ENCODE measurements at regions not wholly inside any gene's neighbourhood (a gene's known extent, or its start where the extent isn't known, plus 50 kb on each side); places are given as distances from the start of the nearest gene placed in this dataset.

GRCh38 chr5:2633992-2634391, 117.5 kb downstream of the IRX2 start:
- Histone ChIP-seq H3K4me3 (ENCODE audit: insufficient read depth, low read depth, low read length, poor library complexity, severe bottlenecking) (no peak overlapping the region), H3K36me3 (ENCODE audit: control insufficient read depth, insufficient read depth, low read length) (no peaks in the 10 kb centered on the region), H3K27me3 (replicated peaks; ENCODE audit: control insufficient read depth, insufficient read depth, low read length, poor library complexity, severe bottlenecking) (no peaks in the 10 kb centered on the region), H3K9me3 (ENCODE audit: control insufficient read depth, low read length) (no peaks in the 10 kb centered on the region), H3K4me1 (ENCODE audit: control insufficient read depth, insufficient read depth, low read length, poor library complexity, severe bottlenecking) (no peaks in the 10 kb centered on the region), H3K27ac (ENCODE audit: insufficient read depth, low read length, poor library complexity, severe bottlenecking) (no peak overlapping the region)
- DNase-seq: no peak

GRCh38 chr5:2631758-2632157, 119.7 kb downstream of the IRX2 start:
- H3K9me3 ChIP-seq (ENCODE audit: control insufficient read depth, low read length): no peaks in the 10 kb centered on the region
- DNase-seq: no peak
- no peaks in the 10 kb centered on the region for H3K27me3 ChIP-seq (replicated peaks; ENCODE audit: control insufficient read depth, insufficient read depth, low read length, poor library complexity, severe bottlenecking)
- no peaks in the 10 kb centered on the region for H3K36me3 ChIP-seq (ENCODE audit: control insufficient read depth, insufficient read depth, low read length)
- H3K27ac ChIP-seq (ENCODE audit: insufficient read depth, low read length, poor library complexity, severe bottlenecking): no peak overlapping the region
- H3K4me1 ChIP-seq (ENCODE audit: control insufficient read depth, insufficient read depth, low read length, poor library complexity, severe bottlenecking): no peaks in the 10 kb centered on the region
- H3K4me3 ChIP-seq (ENCODE audit: insufficient read depth, low read depth, low read length, poor library complexity, severe bottlenecking): no peak overlapping the region

GRCh38 chr5:2629045-2629444, 122.4 kb downstream of the IRX2 start:
- Histone ChIP-seq H3K4me3 (ENCODE audit: insufficient read depth, low read depth, low read length, poor library complexity, severe bottlenecking) (no peak overlapping the region), H3K9me3 (ENCODE audit: control insufficient read depth, low read length) (no peaks in the 10 kb centered on the region), H3K27ac (ENCODE audit: insufficient read depth, low read length, poor library complexity, severe bottlenecking) (no peak overlapping the region), H3K36me3 (ENCODE audit: control insufficient read depth, insufficient read depth, low read length) (no peaks in the 10 kb centered on the region), H3K4me1 (ENCODE audit: control insufficient read depth, insufficient read depth, low read length, poor library complexity, severe bottlenecking) (no peaks in the 10 kb centered on the region), H3K27me3 (replicated peaks; ENCODE audit: control insufficient read depth, insufficient read depth, low read length, poor library complexity, severe bottlenecking) (no peaks in the 10 kb centered on the region)
- DNase-seq: no peak

- no peaks in the 10 kb centered on the region for H3K4me1 ChIP-seq (ENCODE audit: control insufficient read depth, insufficient read depth, low read length, poor library complexity, severe bottlenecking)
- H3K27me3 ChIP-seq (replicated peaks; ENCODE audit: control insufficient read depth, insufficient read depth, low read length, poor library complexity, severe bottlenecking): no peaks in the 10 kb centered on the region
These were observed 123.6 kb downstream of the IRX2 start for GRCh38 chr5:2627867-2628266.

GRCh38 chr5:2626572-2626971, 124.9 kb downstream of the IRX2 start:
- Histone ChIP-seq H3K27ac (ENCODE audit: insufficient read depth, low read length, poor library complexity, severe bottlenecking) (no peak overlapping the region), H3K9me3 (ENCODE audit: control insufficient read depth, low read length) (no peaks in the 10 kb centered on the region), H3K4me3 (ENCODE audit: insufficient read depth, low read depth, low read length, poor library complexity, severe bottlenecking) (no peak overlapping the region), H3K27me3 (replicated peaks; ENCODE audit: control insufficient read depth, insufficient read depth, low read length, poor library complexity, severe bottlenecking) (no peaks in the 10 kb centered on the region), H3K36me3 (ENCODE audit: control insufficient read depth, insufficient read depth, low read length) (no peaks in the 10 kb centered on the region), H3K4me1 (ENCODE audit: control insufficient read depth, insufficient read depth, low read length, poor library complexity, severe bottlenecking) (no peaks in the 10 kb centered on the region)
- no peak for DNase-seq

More at GRCh38 chr5:2627867-2628266, 123.6 kb downstream of the IRX2 start:
- no peak for DNase-seq
- H3K9me3 ChIP-seq (ENCODE audit: control insufficient read depth, low read length): no peaks in the 10 kb centered on the region
- no peak overlapping the region for H3K27ac ChIP-seq (ENCODE audit: insufficient read depth, low read length, poor library complexity, severe bottlenecking)
- H3K4me3 ChIP-seq (ENCODE audit: insufficient read depth, low read depth, low read length, poor library complexity, severe bottlenecking): no peak overlapping the region
- H3K36me3 ChIP-seq (ENCODE audit: control insufficient read depth, insufficient read depth, low read length): no peaks in the 10 kb centered on the region

- Histone ChIP-seq H3K4me3 (ENCODE audit: insufficient read depth, low read depth, low read length, poor library complexity, severe bottlenecking) (no peak overlapping the region), H3K4me1 (ENCODE audit: control insufficient read depth, insufficient read depth, low read length, poor library complexity, severe bottlenecking) (no peaks in the 10 kb centered on the region), H3K27me3 (replicated peaks; ENCODE audit: control insufficient read depth, insufficient read depth, low read length, poor library complexity, severe bottlenecking) (no peaks in the 10 kb centered on the region), H3K36me3 (ENCODE audit: control insufficient read depth, insufficient read depth, low read length) (no peaks in the 10 kb centered on the region), H3K27ac (ENCODE audit: insufficient read depth, low read length, poor library complexity, severe bottlenecking) (no peak overlapping the region), H3K9me3 (ENCODE audit: control insufficient read depth, low read length) (no peaks in the 10 kb centered on the region)
- DNase-seq: no peak
These were observed 128.6 kb downstream of the IRX2 start for GRCh38 chr5:2622866-2623265.

GRCh38 chr5:2621631-2622030, 129.8 kb downstream of the IRX2 start:
- Histone ChIP-seq H3K36me3 (ENCODE audit: control insufficient read depth, insufficient read depth, low read length) (no peaks in the 10 kb centered on the region), H3K27ac (ENCODE audit: insufficient read depth, low read length, poor library complexity, severe bottlenecking) (no peak overlapping the region), H3K4me3 (ENCODE audit: insufficient read depth, low read depth, low read length, poor library complexity, severe bottlenecking) (no peak overlapping the region), H3K4me1 (ENCODE audit: control insufficient read depth, insufficient read depth, low read length, poor library complexity, severe bottlenecking) (no peaks in the 10 kb centered on the region), H3K27me3 (replicated peaks; ENCODE audit: control insufficient read depth, insufficient read depth, low read length, poor library complexity, severe bottlenecking) (no peaks in the 10 kb centered on the region), H3K9me3 (ENCODE audit: control insufficient read depth, low read length) (no peaks in the 10 kb centered on the region)
- no peak for DNase-seq

- Histone ChIP-seq H3K4me3 (ENCODE audit: insufficient read depth, low read depth, low read length, poor library complexity, severe bottlenecking) (no peak overlapping the region), H3K9me3 (ENCODE audit: control insufficient read depth, low read length) (no peaks in the 10 kb centered on the region)
These were observed 132.3 kb downstream of the IRX2 start for GRCh38 chr5:2619216-2619615.

GRCh38 chr5:2617461-2617860, 134.0 kb downstream of the IRX2 start:
- Histone ChIP-seq H3K36me3 (ENCODE audit: control insufficient read depth, insufficient read depth, low read length) (no peaks in the 10 kb centered on the region), H3K4me1 (ENCODE audit: control insufficient read depth, insufficient read depth, low read length, poor library complexity, severe bottlenecking) (no peaks in the 10 kb centered on the region), H3K4me3 (ENCODE audit: insufficient read depth, low read depth, low read length, poor library complexity, severe bottlenecking) (no peak overlapping the region), H3K27ac (ENCODE audit: insufficient read depth, low read length, poor library complexity, severe bottlenecking) (no peak overlapping the region), H3K9me3 (ENCODE audit: control insufficient read depth, low read length) (no peaks in the 10 kb centered on the region), H3K27me3 (replicated peaks; ENCODE audit: control insufficient read depth, insufficient read depth, low read length, poor library complexity, severe bottlenecking) (no peaks in the 10 kb centered on the region)
- DNase-seq: no peak

More at GRCh38 chr5:2619216-2619615, 132.3 kb downstream of the IRX2 start:
- DNase-seq: no peak
- Histone ChIP-seq H3K27me3 (replicated peaks; ENCODE audit: control insufficient read depth, insufficient read depth, low read length, poor library complexity, severe bottlenecking) (no peaks in the 10 kb centered on the region), H3K36me3 (ENCODE audit: control insufficient read depth, insufficient read depth, low read length) (no peaks in the 10 kb centered on the region), H3K27ac (ENCODE audit: insufficient read depth, low read length, poor library complexity, severe bottlenecking) (no peak overlapping the region), H3K4me1 (ENCODE audit: control insufficient read depth, insufficient read depth, low read length, poor library complexity, severe bottlenecking) (no peaks in the 10 kb centered on the region)

- DNase-seq: no peak
- Histone ChIP-seq H3K27ac (ENCODE audit: insufficient read depth, low read length, poor library complexity, severe bottlenecking) (no peak overlapping the region), H3K27me3 (replicated peaks; ENCODE audit: control insufficient read depth, insufficient read depth, low read length, poor library complexity, severe bottlenecking) (no peaks in the 10 kb centered on the region), H3K4me1 (ENCODE audit: control insufficient read depth, insufficient read depth, low read length, poor library complexity, severe bottlenecking) (no peaks in the 10 kb centered on the region), H3K36me3 (ENCODE audit: control insufficient read depth, insufficient read depth, low read length) (no peaks in the 10 kb centered on the region), H3K4me3 (ENCODE audit: insufficient read depth, low read depth, low read length, poor library complexity, severe bottlenecking) (no peak overlapping the region), H3K9me3 (ENCODE audit: control insufficient read depth, low read length) (no peaks in the 10 kb centered on the region)
These were observed 135.6 kb downstream of the IRX2 start for GRCh38 chr5:2615917-2616316.

GRCh38 chr5:2614571-2614970, 136.9 kb downstream of the IRX2 start:
- no peak for DNase-seq
- H3K9me3 ChIP-seq (ENCODE audit: control insufficient read depth, low read length): no peaks in the 10 kb centered on the region
- no peaks in the 10 kb centered on the region for H3K4me1 ChIP-seq (ENCODE audit: control insufficient read depth, insufficient read depth, low read length, poor library complexity, severe bottlenecking)
- no peak overlapping the region for H3K27ac ChIP-seq (ENCODE audit: insufficient read depth, low read length, poor library complexity, severe bottlenecking)
- no peak overlapping the region for H3K4me3 ChIP-seq (ENCODE audit: insufficient read depth, low read depth, low read length, poor library complexity, severe bottlenecking)
- H3K36me3 ChIP-seq (ENCODE audit: control insufficient read depth, insufficient read depth, low read length): no peaks in the 10 kb centered on the region
- no peaks in the 10 kb centered on the region for H3K27me3 ChIP-seq (replicated peaks; ENCODE audit: control insufficient read depth, insufficient read depth, low read length, poor library complexity, severe bottlenecking)
